NCI-H510A (cell line): ENCODE measurements at regions not wholly inside any gene's neighbourhood (a gene's known extent, or its start where the extent isn't known, plus 50 kb on each side); places are given as distances from the start of the nearest gene placed in this dataset.

Source experiments
- DNase-seq: peaks from one replicate; lab custom pipeline; 2025; lab: John Stamatoyannopoulos, UW

DNA sequence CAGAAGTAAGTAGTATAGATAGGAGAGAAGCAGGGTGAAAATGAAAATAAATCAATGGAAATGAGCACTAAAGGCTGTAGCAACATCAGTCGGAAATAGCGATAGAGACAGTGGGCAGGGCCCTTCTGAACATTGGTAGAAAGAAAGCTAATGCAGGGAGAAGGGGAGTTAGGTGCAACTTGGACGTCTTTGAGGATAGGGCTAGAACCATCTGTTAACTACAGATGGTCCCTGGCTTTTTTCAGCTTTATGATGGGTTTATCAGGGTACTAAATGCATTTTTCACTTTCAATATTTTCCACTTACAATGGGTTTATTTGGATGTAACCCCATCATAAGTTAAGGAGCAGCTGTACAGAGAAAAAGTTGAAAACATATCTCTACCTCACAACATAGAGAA lies 72.8 kb upstream of the CNR1 start:
- DNase-seq, result no peak

DNA sequence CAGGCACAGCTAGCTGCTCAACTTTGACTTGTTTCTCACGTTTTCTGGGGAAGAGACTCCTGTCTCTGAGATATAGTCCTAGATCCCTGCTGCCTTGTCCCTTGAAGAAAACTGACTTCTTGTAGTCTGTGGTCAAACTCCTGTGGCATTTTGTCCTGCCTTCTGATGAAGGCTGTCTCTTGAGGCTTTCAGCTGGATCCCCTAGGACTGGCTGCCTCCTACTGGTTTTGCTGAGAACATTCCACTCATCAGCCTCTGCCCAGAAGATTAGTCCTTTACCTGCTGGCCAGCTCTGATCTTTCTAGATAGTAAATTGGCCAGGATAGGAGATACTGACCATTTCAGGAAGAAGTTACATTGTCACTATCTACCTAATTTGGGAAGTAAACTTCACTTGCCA lies 71.9 kb upstream of the CNR1 start:
- no peak for DNase-seq

DNA sequence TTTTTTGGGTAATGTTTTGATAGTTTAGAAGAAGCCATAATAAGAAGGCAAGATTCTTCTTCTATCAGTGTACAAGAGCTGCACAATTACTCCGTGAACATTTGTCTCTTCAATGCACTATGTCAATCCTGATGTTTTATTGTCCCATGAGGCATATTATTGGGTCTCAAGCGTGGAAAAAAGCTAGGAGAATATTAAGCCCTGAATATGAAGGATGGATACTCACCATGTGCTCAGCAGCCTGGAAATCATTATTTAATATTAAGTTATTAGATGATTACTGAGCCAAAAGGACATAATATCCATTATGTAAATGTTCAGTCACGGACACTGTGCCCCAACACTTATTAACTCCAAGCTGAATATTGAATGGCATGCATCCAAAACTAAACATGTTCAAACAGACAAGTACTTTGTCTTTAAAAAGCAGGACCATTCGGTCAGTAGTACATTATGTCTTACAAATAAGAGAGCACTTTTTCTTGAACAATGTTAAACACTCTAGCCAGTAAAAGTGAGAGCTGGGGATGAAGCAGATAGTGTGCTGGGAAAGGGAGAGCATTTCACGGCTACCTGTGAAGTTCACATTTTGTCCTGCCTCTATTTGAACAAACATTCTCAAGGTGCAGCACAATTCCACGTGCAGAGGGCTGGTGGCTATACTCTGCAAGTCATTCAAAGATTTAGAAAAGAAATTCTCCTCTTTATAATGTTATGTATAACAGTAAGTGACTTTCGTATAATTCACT lies 70.6 kb upstream of the CNR1 start:
- DNase-seq, result no peak

DNA sequence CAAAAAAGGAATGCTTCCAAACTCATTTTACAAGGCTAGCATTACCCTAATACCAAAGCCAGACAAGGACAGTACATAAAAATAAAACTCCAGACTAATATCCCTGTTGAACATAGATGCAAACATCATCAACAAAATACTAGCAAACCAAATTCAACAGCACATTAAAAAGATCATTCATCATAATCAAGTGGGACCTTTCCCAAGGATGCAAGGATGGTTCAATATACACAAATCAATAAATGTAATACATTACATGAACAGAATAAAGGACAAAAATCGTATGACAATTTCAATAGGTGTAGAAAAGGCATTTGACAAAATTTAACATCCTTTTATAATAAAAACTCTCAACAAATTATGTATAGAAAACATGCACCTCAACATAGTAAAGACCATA lies 66.6 kb upstream of the CNR1 start:
- DNase-seq, result no peak

DNA sequence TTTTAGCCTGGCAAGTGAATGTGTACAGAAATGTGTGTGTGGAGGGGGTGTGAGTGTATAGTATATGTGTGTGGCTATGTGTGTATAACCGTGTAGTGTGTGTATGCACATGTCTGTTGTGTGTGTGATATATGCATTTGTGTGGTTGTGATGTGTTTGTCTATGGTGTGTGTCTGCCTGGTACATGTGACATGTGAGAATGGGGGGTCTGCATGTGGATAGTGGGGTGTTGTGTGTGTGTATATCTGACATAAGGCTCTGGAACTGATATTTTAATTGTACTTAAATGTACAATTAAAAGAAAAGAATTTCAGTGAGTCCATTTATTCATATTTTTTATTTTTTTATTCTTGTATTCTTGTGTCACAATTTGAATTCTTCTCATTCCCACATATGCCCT lies 57.2 kb upstream of the CNR1 start:
- DNase-seq, result no peak

DNA sequence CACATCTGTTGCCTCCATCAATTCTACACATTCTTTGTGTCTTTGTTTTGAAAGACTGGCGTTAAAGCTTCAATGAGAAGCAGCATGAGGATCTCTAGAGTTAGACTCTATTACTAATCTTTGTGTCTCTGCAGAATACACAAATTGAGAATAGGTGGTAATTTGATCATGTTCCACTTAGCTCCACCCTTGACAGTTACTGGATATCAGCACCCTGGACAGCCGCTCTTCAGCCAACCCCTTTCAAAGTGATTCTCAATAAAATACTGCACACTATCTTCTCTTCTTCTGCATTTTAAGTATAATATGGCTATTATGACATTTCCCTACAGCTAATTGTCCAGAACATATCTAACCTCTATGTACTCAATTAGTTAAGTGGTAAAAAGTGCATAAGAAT lies 54.3 kb upstream of the CNR1 start:
- no peak for DNase-seq

DNA sequence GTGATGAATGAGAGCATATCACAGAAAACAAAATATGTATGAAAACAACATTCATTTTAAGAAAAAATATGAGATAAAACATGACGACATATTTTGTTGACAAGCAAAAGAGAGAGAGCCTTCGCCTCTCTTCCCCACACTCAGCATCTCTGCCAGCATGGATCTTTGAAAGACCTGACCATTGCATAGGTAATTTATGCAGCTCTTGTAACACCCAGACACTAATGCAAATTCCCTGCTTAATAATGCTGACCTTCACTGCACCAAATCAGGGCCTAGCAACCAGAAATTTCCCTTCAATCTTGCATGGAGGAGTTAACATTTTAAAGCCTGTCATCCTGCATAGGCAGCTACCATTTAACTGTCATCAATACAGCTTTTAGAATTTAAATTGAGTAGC lies 50.0 kb upstream of the CNR1 start:
- no peak for DNase-seq
